ENCODE measurements at regions not wholly inside any gene's neighbourhood (a gene's known extent, or its start where the extent isn't known, plus 50 kb on each side); places are given as distances from the start of the nearest gene placed in this dataset.

DNA sequence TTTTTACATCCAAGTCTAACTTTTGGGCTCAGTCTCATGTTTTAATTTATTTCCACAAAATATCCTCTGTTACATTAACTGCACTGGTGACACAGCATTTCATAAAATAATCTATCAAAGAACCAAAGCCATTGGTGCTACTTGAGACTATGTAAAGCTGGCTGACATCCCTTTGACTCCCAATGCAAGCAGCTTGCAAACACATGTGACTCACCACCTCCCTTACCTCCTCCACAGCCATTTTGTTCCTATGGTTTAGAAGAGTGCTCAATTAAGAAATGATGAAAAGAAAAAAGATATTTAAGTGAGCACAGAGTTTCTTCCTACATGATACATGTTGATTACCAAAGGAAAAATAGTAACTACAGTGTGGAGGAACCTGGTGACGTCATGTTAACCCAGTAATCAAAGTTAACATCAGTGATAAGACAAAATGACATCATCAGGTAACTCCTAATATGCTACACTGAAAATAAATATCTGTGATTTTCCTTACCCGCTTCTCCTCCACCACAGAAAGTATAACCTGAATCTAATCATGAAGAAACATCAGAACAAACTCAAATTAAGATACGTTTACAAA, 53.3 kb upstream of the LGSN start:
- H3K36me3 ChIP-seq (ENCODE audit: control insufficient read depth in 2 of 2, insufficient read depth in 1 of 2, low read length in 2 of 2), result no peaks in the 10 kb centered on the region
- TF ChIP-seq ZFP3 (tag by site-specific recombination; IDR thresholded peaks at IDR 0.05; ENCODE audit: low read depth), result no peak
- TF ChIP-seq ZBTB1 (tag by site-specific recombination; IDR thresholded peaks at IDR 0.05), result no peak
- TF ChIP-seq, protein P1, sequence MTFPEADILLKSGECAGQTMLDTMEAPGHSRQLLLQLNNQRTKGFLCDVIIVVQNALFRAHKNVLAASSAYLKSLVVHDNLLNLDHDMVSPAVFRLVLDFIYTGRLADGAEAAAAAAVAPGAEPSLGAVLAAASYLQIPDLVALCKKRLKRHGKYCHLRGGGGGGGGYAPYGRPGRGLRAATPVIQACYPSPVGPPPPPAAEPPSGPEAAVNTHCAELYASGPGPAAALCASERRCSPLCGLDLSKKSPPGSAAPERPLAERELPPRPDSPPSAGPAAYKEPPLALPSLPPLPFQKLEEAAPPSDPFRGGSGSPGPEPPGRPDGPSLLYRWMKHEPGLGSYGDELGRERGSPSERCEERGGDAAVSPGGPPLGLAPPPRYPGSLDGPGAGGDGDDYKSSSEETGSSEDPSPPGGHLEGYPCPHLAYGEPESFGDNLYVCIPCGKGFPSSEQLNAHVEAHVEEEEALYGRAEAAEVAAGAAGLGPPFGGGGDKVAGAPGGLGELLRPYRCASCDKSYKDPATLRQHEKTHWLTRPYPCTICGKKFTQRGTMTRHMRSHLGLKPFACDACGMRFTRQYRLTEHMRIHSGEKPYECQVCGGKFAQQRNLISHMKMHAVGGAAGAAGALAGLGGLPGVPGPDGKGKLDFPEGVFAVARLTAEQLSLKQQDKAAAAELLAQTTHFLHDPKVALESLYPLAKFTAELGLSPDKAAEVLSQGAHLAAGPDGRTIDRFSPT (tag by site-specific recombination; IDR thresholded peaks at IDR 0.05), result no peak
- TF ChIP-seq, protein P2, sequence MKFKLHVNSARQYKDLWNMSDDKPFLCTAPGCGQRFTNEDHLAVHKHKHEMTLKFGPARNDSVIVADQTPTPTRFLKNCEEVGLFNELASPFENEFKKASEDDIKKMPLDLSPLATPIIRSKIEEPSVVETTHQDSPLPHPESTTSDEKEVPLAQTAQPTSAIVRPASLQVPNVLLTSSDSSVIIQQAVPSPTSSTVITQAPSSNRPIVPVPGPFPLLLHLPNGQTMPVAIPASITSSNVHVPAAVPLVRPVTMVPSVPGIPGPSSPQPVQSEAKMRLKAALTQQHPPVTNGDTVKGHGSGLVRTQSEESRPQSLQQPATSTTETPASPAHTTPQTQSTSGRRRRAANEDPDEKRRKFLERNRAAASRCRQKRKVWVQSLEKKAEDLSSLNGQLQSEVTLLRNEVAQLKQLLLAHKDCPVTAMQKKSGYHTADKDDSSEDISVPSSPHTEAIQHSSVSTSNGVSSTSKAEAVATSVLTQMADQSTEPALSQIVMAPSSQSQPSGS (tag by site-specific recombination; IDR thresholded peaks at IDR 0.05; ENCODE audit: low read depth), result peak; percentile 93
- TF ChIP-seq ZNF521 (tag by site-specific recombination; IDR thresholded peaks at IDR 0.05), result no peak
- TF ChIP-seq ZFP69B (tag by site-specific recombination; IDR thresholded peaks at IDR 0.05), result no peak
- no peak for TF ChIP-seq ZNF623 (tag by site-specific recombination; IDR thresholded peaks at IDR 0.05)
- TF ChIP-seq EGR2 (tag by site-specific recombination; IDR thresholded peaks at IDR 0.05; ENCODE audit: low read depth), result no peak
- TF ChIP-seq SETDB1 (IDR thresholded peaks at IDR 0.05; ENCODE audit: insufficient read length, low read length), result peak; percentile 18
- TF ChIP-seq ZNF629 (tag by site-specific recombination; IDR thresholded peaks at IDR 0.05), result peak; percentile 76
- 0 out of 2 replicates have a peak, but pooled peaks have one; percentile 33 for TF ChIP-seq ZBTB21 (tag by site-specific recombination; IDR thresholded peaks at IDR 0.05)
- TF ChIP-seq YY2 (tag by site-specific recombination; IDR thresholded peaks at IDR 0.05), result no peak
- TF ChIP-seq ZSCAN16 (tag by site-specific recombination; IDR thresholded peaks at IDR 0.05), result no peak
- H3K27ac ChIP-seq (ENCODE audit: extremely low read depth, low read depth, low read length), result no peak overlapping the region
- H3K4me3 ChIP-seq (ENCODE audit: low read depth, low read length), result no peak overlapping the region
- POLR2A ChIA-PET, result no interaction called here
- H3K4me1 ChIP-seq (ENCODE audit: control insufficient read depth, insufficient read depth, low read length), result no peaks in the 10 kb centered on the region
- H3K9me3 ChIP-seq (ENCODE audit: control insufficient read depth, insufficient read depth, low read depth, low read length), result no peaks in the 10 kb centered on the region
- CTCF ChIA-PET, result no interaction called here

DNA sequence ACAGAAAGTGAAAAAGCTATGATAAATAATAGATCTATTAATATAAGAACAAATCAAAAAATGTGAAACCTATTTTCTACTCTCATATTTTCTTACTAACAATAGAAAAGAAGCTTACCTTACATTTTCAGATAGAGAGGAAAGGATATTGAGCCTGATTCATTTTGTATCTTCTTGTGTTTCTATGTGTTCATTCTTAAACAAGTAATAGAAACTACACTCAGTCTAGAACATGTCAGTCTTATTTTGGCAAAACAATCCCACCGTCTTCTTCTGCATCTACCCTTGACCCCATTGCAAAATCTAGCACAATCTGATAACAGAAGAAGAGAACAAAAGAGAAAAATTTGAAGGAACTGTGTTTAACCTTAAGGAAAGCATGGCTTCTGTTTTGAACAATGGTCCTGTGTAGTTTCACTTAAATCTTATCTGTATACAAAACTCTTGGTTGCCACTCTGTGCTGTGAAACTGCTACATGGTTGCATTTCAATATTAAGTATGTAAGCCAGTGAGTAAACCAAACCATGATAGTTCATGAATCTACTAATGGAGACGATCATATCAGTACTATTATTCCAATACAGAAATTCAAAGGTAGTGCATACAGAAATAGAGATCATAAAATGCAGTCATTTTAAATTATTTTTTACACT, 69.5 kb upstream of the LGSN start:
- H3K27ac ChIP-seq (ENCODE audit: extremely low read depth, low read depth, low read length), result no peak overlapping the region
- CTCF ChIA-PET, result no interaction called here
- TF ChIP-seq, protein P3, sequence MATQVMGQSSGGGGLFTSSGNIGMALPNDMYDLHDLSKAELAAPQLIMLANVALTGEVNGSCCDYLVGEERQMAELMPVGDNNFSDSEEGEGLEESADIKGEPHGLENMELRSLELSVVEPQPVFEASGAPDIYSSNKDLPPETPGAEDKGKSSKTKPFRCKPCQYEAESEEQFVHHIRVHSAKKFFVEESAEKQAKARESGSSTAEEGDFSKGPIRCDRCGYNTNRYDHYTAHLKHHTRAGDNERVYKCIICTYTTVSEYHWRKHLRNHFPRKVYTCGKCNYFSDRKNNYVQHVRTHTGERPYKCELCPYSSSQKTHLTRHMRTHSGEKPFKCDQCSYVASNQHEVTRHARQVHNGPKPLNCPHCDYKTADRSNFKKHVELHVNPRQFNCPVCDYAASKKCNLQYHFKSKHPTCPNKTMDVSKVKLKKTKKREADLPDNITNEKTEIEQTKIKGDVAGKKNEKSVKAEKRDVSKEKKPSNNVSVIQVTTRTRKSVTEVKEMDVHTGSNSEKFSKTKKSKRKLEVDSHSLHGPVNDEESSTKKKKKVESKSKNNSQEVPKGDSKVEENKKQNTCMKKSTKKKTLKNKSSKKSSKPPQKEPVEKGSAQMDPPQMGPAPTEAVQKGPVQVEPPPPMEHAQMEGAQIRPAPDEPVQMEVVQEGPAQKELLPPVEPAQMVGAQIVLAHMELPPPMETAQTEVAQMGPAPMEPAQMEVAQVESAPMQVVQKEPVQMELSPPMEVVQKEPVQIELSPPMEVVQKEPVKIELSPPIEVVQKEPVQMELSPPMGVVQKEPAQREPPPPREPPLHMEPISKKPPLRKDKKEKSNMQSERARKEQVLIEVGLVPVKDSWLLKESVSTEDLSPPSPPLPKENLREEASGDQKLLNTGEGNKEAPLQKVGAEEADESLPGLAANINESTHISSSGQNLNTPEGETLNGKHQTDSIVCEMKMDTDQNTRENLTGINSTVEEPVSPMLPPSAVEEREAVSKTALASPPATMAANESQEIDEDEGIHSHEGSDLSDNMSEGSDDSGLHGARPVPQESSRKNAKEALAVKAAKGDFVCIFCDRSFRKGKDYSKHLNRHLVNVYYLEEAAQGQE (tag by site-specific recombination; IDR thresholded peaks at IDR 0.05), result no peak
- TF ChIP-seq, protein P4, sequence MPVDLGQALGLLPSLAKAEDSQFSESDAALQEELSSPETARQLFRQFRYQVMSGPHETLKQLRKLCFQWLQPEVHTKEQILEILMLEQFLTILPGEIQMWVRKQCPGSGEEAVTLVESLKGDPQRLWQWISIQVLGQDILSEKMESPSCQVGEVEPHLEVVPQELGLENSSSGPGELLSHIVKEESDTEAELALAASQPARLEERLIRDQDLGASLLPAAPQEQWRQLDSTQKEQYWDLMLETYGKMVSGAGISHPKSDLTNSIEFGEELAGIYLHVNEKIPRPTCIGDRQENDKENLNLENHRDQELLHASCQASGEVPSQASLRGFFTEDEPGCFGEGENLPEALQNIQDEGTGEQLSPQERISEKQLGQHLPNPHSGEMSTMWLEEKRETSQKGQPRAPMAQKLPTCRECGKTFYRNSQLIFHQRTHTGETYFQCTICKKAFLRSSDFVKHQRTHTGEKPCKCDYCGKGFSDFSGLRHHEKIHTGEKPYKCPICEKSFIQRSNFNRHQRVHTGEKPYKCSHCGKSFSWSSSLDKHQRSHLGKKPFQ (tag by site-specific recombination; IDR thresholded peaks at IDR 0.05), result no peak
- TF ChIP-seq BCL11A (tag by site-specific recombination; IDR thresholded peaks at IDR 0.05; ENCODE audit: low read depth) (no peak), ZNF274 (IDR thresholded peaks at IDR 0.05; ENCODE audit: low read length) (no peak), ZNF274 (tag by site-specific recombination; IDR thresholded peaks at IDR 0.05; ENCODE audit: borderline replicate concordance) (no peak), ZNF549 (tag by site-specific recombination; IDR thresholded peaks at IDR 0.05) (no peak), ZSCAN23 (tag by site-specific recombination; IDR thresholded peaks at IDR 0.05) (no peak), ZNF585B (tag by site-specific recombination; IDR thresholded peaks at IDR 0.05) (no peak), GLI2 (tag by site-specific recombination; IDR thresholded peaks at IDR 0.05; ENCODE audit: borderline replicate concordance, low read depth) (no peak), SETDB1 (IDR thresholded peaks at IDR 0.05; ENCODE audit: insufficient read length, low read length) (no peak), ZNF600 (tag by site-specific recombination; IDR thresholded peaks at IDR 0.05) (no peak), ZNF112 (tag by site-specific recombination; IDR thresholded peaks at IDR 0.05) (no peak), ZNF596 (tag by site-specific recombination; IDR thresholded peaks at IDR 0.05) (no peak)
- TF ChIP-seq, protein P5, sequence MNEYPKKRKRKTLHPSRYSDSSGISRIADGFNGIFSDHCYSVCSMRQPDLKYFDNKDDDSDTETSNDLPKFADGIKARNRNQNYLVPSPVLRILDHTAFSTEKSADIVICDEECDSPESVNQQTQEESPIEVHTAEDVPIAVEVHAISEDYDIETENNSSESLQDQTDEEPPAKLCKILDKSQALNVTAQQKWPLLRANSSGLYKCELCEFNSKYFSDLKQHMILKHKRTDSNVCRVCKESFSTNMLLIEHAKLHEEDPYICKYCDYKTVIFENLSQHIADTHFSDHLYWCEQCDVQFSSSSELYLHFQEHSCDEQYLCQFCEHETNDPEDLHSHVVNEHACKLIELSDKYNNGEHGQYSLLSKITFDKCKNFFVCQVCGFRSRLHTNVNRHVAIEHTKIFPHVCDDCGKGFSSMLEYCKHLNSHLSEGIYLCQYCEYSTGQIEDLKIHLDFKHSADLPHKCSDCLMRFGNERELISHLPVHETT (tag by site-specific recombination; IDR thresholded peaks at IDR 0.05), result no peak

More for the DNA sequence above, 69.5 kb upstream of the LGSN start:
- Histone ChIP-seq H3K4me1 (ENCODE audit: control insufficient read depth, insufficient read depth, low read length) (no peaks in the 10 kb centered on the region), H3K36me3 (ENCODE audit: control insufficient read depth in 2 of 2, insufficient read depth in 1 of 2, low read length in 2 of 2) (no peaks in the 10 kb centered on the region), H3K4me3 (ENCODE audit: low read depth, low read length) (no peak overlapping the region), H3K9me3 (ENCODE audit: control insufficient read depth, insufficient read depth, low read depth, low read length) (no peaks in the 10 kb centered on the region)
- POLR2A ChIA-PET, result no interaction called here

Measured in HEK293 (cell line).